Esophagus muscularis mucosa (tissue), 3 donors: ENCODE measurements at regions not wholly inside any gene's neighbourhood (a gene's known extent, or its start where the extent isn't known, plus 50 kb on each side); places are given as distances from the start of the nearest gene placed in this dataset.
"Not testable (repeated sequence)": the region's sequence is repeated elsewhere in the genome, so short reads cannot be mapped to it uniquely, and the experiment has no call there.

ENCODE experiments used
- POLR2AphosphoS5 ChIP-seq, 2 donors: sonication (generic); formaldehyde crosslinking; IDR thresholded peaks; one replicate each; pipeline ENCODE4 v1.6.1; 2017; ENCODE audit warnings: antibody characterized with exemption in 2 of 2
- TF ChIP-seq, protein P1 (sequence below), 3 experiments: fragments of 200-600 bp in 2 of 3; fragments of 450-650 bp in 1 of 3; sonication (generic) in 2 of 3; IDR thresholded peaks; one replicate each; pipeline ENCODE4 v1.5.1; 2017 to 2019; ENCODE audit warnings: antibody characterized with exemption in 3 of 3, mild to moderate bottlenecking in 2 of 3, moderate library complexity in 1 of 3

DNA sequence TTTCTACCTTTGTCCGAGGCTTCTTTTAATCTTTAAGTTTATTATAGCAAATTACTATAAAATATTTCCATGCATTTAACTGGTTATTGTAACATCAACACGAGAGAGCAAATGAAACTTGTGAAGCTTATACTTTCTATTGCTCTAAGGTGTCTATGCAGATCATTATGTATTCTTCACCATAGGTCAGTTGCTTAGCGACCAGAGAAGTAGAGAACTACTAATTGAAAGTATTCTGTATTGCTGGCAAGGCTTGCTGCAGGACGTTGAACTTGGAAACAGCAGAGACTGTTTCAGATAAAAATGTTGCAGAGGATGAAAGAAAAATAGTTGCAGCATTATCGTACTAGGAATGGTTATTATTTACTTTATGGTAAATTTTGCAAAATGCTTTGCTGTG lies 933.6 kb upstream of the FOXG1 start:
- TF ChIP-seq POLR2AphosphoS5 (IDR thresholded peaks at IDR 0.05), result not testable (repeated sequence)
- TF ChIP-seq, protein P1, sequence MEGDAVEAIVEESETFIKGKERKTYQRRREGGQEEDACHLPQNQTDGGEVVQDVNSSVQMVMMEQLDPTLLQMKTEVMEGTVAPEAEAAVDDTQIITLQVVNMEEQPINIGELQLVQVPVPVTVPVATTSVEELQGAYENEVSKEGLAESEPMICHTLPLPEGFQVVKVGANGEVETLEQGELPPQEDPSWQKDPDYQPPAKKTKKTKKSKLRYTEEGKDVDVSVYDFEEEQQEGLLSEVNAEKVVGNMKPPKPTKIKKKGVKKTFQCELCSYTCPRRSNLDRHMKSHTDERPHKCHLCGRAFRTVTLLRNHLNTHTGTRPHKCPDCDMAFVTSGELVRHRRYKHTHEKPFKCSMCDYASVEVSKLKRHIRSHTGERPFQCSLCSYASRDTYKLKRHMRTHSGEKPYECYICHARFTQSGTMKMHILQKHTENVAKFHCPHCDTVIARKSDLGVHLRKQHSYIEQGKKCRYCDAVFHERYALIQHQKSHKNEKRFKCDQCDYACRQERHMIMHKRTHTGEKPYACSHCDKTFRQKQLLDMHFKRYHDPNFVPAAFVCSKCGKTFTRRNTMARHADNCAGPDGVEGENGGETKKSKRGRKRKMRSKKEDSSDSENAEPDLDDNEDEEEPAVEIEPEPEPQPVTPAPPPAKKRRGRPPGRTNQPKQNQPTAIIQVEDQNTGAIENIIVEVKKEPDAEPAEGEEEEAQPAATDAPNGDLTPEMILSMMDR (IDR thresholded peaks at IDR 0.05), result not testable (repeated sequence)
